GM12878 (cell line): ENCODE measurements at regions not wholly inside any gene's neighbourhood (a gene's known extent, or its start where the extent isn't known, plus 50 kb on each side); places are given as distances from the start of the nearest gene placed in this dataset.

ENCODE experiments used
- ATAC-seq: fragments of 200-7000 bp; cut with Tn5 transposase; 3 replicates; pipeline ENCODE4 v1.9.1; 2020; ENCODE audit warnings: mild to moderate bottlenecking, moderate library complexity
- BruUV-seq: library from RNA; stranded (reverse); fragments of 400-500 nt; replicated peaks from 2 replicates; lab custom pipeline; 2021; lab: Mats Ljungman, UMichigan
- CTCF ChIA-PET: fragments of 300-600 bp; sonication (Branson Sonifier 250); formaldehyde crosslinking; extraction: SDS; loops from one replicate; lab custom pipeline; 2021; ENCODE audit warnings: inconsistent platforms; lab: Yijun Ruan, JAX
- POLR2A ChIA-PET: fragments of 350-600 bp; formaldehyde crosslinking; extraction: SDS; loops from one replicate; lab custom pipeline; 2021; ENCODE audit warnings: inconsistent platforms; lab: Charles Lee
- RAD21 ChIA-PET: fragments of 300-600 bp; sonication (Branson Sonifier 250); formaldehyde crosslinking; loops from one replicate; lab custom pipeline; 2023; ENCODE audit warnings: antibody characterized with exemption; ENCODE audit not compliant: unreplicated experiment; lab: Charles Lee
- SMC1A ChIA-PET: fragments of 300-600 bp; sonication (Branson Sonifier 250); formaldehyde crosslinking; loops from one replicate; lab custom pipeline; 2023; ENCODE audit not compliant: unreplicated experiment, uncharacterized antibody; lab: Charles Lee
- DNase-seq: peaks from one replicate; pipeline ENCODE4 v3.0.0-alpha.2; 2011; ENCODE audit warnings: low read depth, low spot score
- FAIRE-seq: peaks from 3 replicates; lab custom pipeline; 2011; peaks lifted over from hg19 to GRCh38; lab: Jason Lieb, UNC
- H2AFZ ChIP-seq: 2 replicates; pipeline ENCODE4 v1.6.0; 2011; ENCODE audit warnings: low read depth, low read length, control low read depth; ENCODE audit not compliant: control insufficient read depth
- H3K27ac ChIP-seq: 2 replicates; pipeline ENCODE4 v1.5.1; 2011; ENCODE audit warnings: control low read depth; ENCODE audit not compliant: control insufficient read depth, insufficient read depth
- H3K27me3 ChIP-seq, 2 experiments: replicated peaks in 1 of 2; 2 replicates each; pipeline versions ENCODE4 v1.6.0 to v1.6.1; 2011; ENCODE audit warnings: low read length in 1 of 2; ENCODE audit not compliant: control insufficient read depth in 2 of 2, insufficient read depth in 2 of 2
- H3K36me3 ChIP-seq, 2 experiments: 2 replicates each; pipeline ENCODE4 v1.5.1; 2011; ENCODE audit warnings: low read length in 1 of 2; ENCODE audit not compliant: control insufficient read depth in 2 of 2, insufficient read depth in 2 of 2
- H3K4me1 ChIP-seq: 2 replicates; pipeline ENCODE4 v1.6.1; 2011; ENCODE audit warnings: mild to moderate bottlenecking, low read length, moderate library complexity, mixed read lengths; ENCODE audit not compliant: control insufficient read depth, insufficient read depth
- H3K4me2 ChIP-seq: 2 replicates; pipeline ENCODE4 v1.6.0; 2011; ENCODE audit warnings: control low read depth; ENCODE audit not compliant: control insufficient read depth, insufficient read depth
- H3K4me3 ChIP-seq: fragments of 200-600 bp; sonication (generic); 2 replicates; pipeline ENCODE4 v1.5.1; 2016
- H3K79me2 ChIP-seq: 2 replicates; pipeline ENCODE4 v1.6.0; 2011; ENCODE audit warnings: low read length; ENCODE audit not compliant: control insufficient read depth, insufficient read depth
- H3K9ac ChIP-seq: 2 replicates; pipeline ENCODE4 v1.8.0; 2011; ENCODE audit warnings: low read length, control low read depth, mixed read lengths; ENCODE audit not compliant: control insufficient read depth, insufficient read depth
- H3K9me3 ChIP-seq: replicated peaks from 3 replicates; pipeline ENCODE4 v1.5.1; 2011; ENCODE audit warnings: mild to moderate bottlenecking, low read length; ENCODE audit not compliant: control insufficient read depth, insufficient read depth
- H4K20me1 ChIP-seq: 2 replicates; pipeline ENCODE4 v1.6.0; 2011; ENCODE audit not compliant: control insufficient read depth, insufficient read depth
- CREM ChIP-seq: IDR thresholded peaks from 2 replicates; pipeline ENCODE4 v1.6.1; 2014; ENCODE audit warnings: antibody characterized with exemption, low read depth
- FOXM1 ChIP-seq: IDR thresholded peaks from 2 replicates; pipeline ENCODE4 v1.6.1; 2012; ENCODE audit warnings: low read depth, mild to moderate bottlenecking, inconsistent platforms, low read length, moderate library complexity
- MXI1 ChIP-seq: fragments of 150-350 bp; IDR thresholded peaks from 2 replicates; pipeline ENCODE4 v1.6.1; 2011; ENCODE audit warnings: low read depth, mild to moderate bottlenecking, inconsistent platforms, low read length, improper control_type of control experiment
- NR2F1 ChIP-seq: fragments of 450-650 bp; conservative IDR thresholded peaks from 2 replicates; pipeline ENCODE4 v1.6.1; 2017; ENCODE audit warnings: mild to moderate bottlenecking
- PML ChIP-seq: IDR thresholded peaks from 2 replicates; pipeline ENCODE4 v1.6.1; 2012; ENCODE audit warnings: low read length, inconsistent platforms
- RAD21 ChIP-seq: IDR thresholded peaks from 2 replicates; pipeline ENCODE4 v1.6.1; 2011; ENCODE audit warnings: mild to moderate bottlenecking, low read depth, low read length, moderate library complexity; ENCODE audit not compliant: insufficient read depth
- YBX1 ChIP-seq: fragments of 450-650 bp; IDR thresholded peaks from 2 replicates; pipeline ENCODE4 v1.6.1; 2016; ENCODE audit warnings: antibody characterized with exemption
- WGBS: methylation state at CpG from one replicate; pipeline ENCODE4 v1.1.6; 2016; ENCODE audit warnings: low lambda C conversion rate; ENCODE audit not compliant: insufficient replicate concordance, insufficient coverage; ENCODE audit errors: missing lambda C conversion rate; 5-methylcytosine and 5-hydroxymethylcytosine counted together
- in situ Hi-C: fragments of 300-500 bp; cut with MboI; formaldehyde crosslinking; loops from 9 replicates; pipeline ENCODE4 v1.14.3; 2018; ENCODE audit warnings: mixed read lengths
- intact Hi-C: fragments of 100-400 bp; cut with micrococcal nuclease; formaldehyde crosslinking; loops from one replicate; pipeline ENCODE4 v1.14.2; 2022; ENCODE audit not compliant: unreplicated experiment
- TF ChIP-seq, protein P1 (sequence below): IDR thresholded peaks from 2 replicates; pipeline ENCODE4 v1.6.1; 2012; ENCODE audit warnings: mild to moderate bottlenecking, low read depth, low read length
- TF ChIP-seq, protein P2 (sequence below): IDR thresholded peaks from 2 replicates; pipeline ENCODE4 v1.6.1; 2012; ENCODE audit warnings: improper control_type of control experiment, low read depth, low read length; ENCODE audit not compliant: insufficient replicate concordance
- TF ChIP-seq, protein P3 (sequence below): fragments of 450-650 bp; IDR thresholded peaks from 2 replicates; pipeline ENCODE4 v1.6.1; 2017; ENCODE audit warnings: borderline replicate concordance
- TF ChIP-seq, protein P4 (sequence below): fragments of 150-350 bp; IDR thresholded peaks from 2 replicates; pipeline ENCODE4 v1.6.1; 2014; ENCODE audit warnings: mild to moderate bottlenecking, low read depth, low read length
- TF ChIP-seq, protein P5 (sequence below): fragments of 450-650 bp; IDR thresholded peaks from 2 replicates; pipeline ENCODE4 v1.6.1; 2016; ENCODE audit warnings: mild to moderate bottlenecking

DNA sequence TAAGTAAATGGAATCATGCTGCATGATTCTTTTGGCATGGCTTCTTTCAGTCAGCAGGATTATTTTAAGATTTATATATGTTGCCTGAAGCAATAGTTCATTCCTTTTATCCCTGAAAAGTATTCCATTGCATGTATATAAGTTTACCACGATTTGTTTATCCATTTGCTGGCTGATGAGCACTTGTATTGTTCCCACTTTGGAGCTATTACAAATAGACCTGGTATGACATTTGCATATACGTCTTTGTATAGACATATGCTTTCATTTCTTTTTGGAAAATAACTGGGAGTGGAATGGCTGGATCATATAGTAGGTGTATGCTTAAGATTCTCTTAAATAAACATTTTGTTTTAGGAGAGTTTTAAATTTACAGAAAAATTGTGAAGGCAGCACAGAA lies 79.3 kb upstream of the CBLB start:
- ChIA-PET SMC1A (no interaction called here), POLR2A (no interaction called here), CTCF (no interaction called here), RAD21 (no interaction called here)
- Histone ChIP-seq H3K9me3 (peaks cover 1% of the 10 kb centered on the region; the same call in 1 of the 3 replicates), H3K9ac (no peak overlapping the region), H3K4me1 (no peaks in the 10 kb centered on the region), H3K27me3 (no peaks in the 10 kb centered on the region), H3K4me3 (no peak overlapping the region), H2AFZ (no peak overlapping the region), H3K36me3 (no peaks in the 10 kb centered on the region), H3K4me2 (no peak overlapping the region), H3K79me2 (no peaks in the 10 kb centered on the region), H3K27ac (no peak overlapping the region), H4K20me1 (no peaks in the 10 kb centered on the region)
- no TSS peak for BruUV-seq
- ATAC-seq (no peak), FAIRE-seq (no peak), DNase-seq (no peak)
- intact Hi-C loops (no loop called here), in situ Hi-C loops (no loop called here)
- 23% methylated on average over 2 of the region's 2 CpGs for WGBS
- TF ChIP-seq NR2F1 = no peak
- TF ChIP-seq YBX1 = no peak
- TF ChIP-seq, protein P1, sequence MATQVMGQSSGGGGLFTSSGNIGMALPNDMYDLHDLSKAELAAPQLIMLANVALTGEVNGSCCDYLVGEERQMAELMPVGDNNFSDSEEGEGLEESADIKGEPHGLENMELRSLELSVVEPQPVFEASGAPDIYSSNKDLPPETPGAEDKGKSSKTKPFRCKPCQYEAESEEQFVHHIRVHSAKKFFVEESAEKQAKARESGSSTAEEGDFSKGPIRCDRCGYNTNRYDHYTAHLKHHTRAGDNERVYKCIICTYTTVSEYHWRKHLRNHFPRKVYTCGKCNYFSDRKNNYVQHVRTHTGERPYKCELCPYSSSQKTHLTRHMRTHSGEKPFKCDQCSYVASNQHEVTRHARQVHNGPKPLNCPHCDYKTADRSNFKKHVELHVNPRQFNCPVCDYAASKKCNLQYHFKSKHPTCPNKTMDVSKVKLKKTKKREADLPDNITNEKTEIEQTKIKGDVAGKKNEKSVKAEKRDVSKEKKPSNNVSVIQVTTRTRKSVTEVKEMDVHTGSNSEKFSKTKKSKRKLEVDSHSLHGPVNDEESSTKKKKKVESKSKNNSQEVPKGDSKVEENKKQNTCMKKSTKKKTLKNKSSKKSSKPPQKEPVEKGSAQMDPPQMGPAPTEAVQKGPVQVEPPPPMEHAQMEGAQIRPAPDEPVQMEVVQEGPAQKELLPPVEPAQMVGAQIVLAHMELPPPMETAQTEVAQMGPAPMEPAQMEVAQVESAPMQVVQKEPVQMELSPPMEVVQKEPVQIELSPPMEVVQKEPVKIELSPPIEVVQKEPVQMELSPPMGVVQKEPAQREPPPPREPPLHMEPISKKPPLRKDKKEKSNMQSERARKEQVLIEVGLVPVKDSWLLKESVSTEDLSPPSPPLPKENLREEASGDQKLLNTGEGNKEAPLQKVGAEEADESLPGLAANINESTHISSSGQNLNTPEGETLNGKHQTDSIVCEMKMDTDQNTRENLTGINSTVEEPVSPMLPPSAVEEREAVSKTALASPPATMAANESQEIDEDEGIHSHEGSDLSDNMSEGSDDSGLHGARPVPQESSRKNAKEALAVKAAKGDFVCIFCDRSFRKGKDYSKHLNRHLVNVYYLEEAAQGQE = no peak
- TF ChIP-seq, protein P2, sequence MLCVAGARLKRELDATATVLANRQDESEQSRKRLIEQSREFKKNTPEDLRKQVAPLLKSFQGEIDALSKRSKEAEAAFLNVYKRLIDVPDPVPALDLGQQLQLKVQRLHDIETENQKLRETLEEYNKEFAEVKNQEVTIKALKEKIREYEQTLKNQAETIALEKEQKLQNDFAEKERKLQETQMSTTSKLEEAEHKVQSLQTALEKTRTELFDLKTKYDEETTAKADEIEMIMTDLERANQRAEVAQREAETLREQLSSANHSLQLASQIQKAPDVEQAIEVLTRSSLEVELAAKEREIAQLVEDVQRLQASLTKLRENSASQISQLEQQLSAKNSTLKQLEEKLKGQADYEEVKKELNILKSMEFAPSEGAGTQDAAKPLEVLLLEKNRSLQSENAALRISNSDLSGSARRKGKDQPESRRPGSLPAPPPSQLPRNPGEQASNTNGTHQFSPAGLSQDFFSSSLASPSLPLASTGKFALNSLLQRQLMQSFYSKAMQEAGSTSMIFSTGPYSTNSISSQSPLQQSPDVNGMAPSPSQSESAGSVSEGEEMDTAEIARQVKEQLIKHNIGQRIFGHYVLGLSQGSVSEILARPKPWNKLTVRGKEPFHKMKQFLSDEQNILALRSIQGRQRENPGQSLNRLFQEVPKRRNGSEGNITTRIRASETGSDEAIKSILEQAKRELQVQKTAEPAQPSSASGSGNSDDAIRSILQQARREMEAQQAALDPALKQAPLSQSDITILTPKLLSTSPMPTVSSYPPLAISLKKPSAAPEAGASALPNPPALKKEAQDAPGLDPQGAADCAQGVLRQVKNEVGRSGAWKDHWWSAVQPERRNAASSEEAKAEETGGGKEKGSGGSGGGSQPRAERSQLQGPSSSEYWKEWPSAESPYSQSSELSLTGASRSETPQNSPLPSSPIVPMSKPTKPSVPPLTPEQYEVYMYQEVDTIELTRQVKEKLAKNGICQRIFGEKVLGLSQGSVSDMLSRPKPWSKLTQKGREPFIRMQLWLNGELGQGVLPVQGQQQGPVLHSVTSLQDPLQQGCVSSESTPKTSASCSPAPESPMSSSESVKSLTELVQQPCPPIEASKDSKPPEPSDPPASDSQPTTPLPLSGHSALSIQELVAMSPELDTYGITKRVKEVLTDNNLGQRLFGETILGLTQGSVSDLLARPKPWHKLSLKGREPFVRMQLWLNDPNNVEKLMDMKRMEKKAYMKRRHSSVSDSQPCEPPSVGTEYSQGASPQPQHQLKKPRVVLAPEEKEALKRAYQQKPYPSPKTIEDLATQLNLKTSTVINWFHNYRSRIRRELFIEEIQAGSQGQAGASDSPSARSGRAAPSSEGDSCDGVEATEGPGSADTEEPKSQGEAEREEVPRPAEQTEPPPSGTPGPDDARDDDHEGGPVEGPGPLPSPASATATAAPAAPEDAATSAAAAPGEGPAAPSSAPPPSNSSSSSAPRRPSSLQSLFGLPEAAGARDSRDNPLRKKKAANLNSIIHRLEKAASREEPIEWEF = no peak
- no peak for TF ChIP-seq FOXM1
- no peak for TF ChIP-seq CREM
- no peak for TF ChIP-seq RAD21
- no peak for TF ChIP-seq MXI1
- TF ChIP-seq, protein P3, sequence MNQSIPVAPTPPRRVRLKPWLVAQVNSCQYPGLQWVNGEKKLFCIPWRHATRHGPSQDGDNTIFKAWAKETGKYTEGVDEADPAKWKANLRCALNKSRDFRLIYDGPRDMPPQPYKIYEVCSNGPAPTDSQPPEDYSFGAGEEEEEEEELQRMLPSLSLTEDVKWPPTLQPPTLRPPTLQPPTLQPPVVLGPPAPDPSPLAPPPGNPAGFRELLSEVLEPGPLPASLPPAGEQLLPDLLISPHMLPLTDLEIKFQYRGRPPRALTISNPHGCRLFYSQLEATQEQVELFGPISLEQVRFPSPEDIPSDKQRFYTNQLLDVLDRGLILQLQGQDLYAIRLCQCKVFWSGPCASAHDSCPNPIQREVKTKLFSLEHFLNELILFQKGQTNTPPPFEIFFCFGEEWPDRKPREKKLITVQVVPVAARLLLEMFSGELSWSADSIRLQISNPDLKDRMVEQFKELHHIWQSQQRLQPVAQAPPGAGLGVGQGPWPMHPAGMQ = no peak
- TF ChIP-seq PML = no peak
- TF ChIP-seq, protein P4, sequence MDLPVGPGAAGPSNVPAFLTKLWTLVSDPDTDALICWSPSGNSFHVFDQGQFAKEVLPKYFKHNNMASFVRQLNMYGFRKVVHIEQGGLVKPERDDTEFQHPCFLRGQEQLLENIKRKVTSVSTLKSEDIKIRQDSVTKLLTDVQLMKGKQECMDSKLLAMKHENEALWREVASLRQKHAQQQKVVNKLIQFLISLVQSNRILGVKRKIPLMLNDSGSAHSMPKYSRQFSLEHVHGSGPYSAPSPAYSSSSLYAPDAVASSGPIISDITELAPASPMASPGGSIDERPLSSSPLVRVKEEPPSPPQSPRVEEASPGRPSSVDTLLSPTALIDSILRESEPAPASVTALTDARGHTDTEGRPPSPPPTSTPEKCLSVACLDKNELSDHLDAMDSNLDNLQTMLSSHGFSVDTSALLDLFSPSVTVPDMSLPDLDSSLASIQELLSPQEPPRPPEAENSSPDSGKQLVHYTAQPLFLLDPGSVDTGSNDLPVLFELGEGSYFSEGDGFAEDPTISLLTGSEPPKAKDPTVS = no peak
- TF ChIP-seq, protein P5, sequence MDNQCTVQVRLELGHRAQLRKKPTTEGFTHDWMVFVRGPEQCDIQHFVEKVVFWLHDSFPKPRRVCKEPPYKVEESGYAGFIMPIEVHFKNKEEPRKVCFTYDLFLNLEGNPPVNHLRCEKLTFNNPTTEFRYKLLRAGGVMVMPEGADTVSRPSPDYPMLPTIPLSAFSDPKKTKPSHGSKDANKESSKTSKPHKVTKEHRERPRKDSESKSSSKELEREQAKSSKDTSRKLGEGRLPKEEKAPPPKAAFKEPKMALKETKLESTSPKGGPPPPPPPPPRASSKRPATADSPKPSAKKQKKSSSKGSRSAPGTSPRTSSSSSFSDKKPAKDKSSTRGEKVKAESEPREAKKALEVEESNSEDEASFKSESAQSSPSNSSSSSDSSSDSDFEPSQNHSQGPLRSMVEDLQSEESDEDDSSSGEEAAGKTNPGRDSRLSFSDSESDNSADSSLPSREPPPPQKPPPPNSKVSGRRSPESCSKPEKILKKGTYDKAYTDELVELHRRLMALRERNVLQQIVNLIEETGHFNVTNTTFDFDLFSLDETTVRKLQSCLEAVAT = no peak
